Testis (tissue), 2 donors: ENCODE measurements at regions not wholly inside any gene's neighbourhood (a gene's known extent, or its start where the extent isn't known, plus 50 kb on each side); places are given as distances from the start of the nearest gene placed in this dataset.

Experiments used
- DNase-seq: peaks from one replicate; pipeline ENCODE4 v3.0.0-alpha.2; 2019
- H3K27ac ChIP-seq, 2 donors: fragments of 200-600 bp; sonication (generic); one replicate each; pipeline ENCODE4 v1.5.1; 2019
- H3K27me3 ChIP-seq: fragments of 200-600 bp; sonication (generic); one replicate; pipeline ENCODE4 v1.5.1; 2019
- H3K36me3 ChIP-seq: fragments of 200-600 bp; sonication (generic); one replicate; pipeline ENCODE4 v1.5.1; 2017; ENCODE audit warnings: low read depth; ENCODE audit errors: missing control alignments
- H3K4me1 ChIP-seq: fragments of 200-600 bp; sonication (generic); one replicate; pipeline ENCODE4 v1.5.1; 2019
- H3K4me3 ChIP-seq, 2 donors: fragments of 200-600 bp; sonication (generic); one replicate each; pipeline ENCODE4 v1.5.1; 2017 to 2019
- H3K9me3 ChIP-seq: fragments of 200-600 bp; sonication (generic); one replicate; pipeline ENCODE4 v1.5.1; 2017
- CTCF ChIP-seq, 3 experiments: fragments of 450-650 bp in 2 of 3; fragments of 200-600 bp in 1 of 3; sonication (generic) in 1 of 3; IDR thresholded peaks; one replicate each; pipeline ENCODE4 v1.5.1; 2016 to 2019; ENCODE audit warnings: antibody characterized with exemption in 3 of 3, mild to moderate bottlenecking in 2 of 3, moderate library complexity in 1 of 3
- POLR2A ChIP-seq: fragments of 450-650 bp; IDR thresholded peaks from one replicate; pipeline ENCODE4 v1.6.1; 2017; ENCODE audit warnings: antibody characterized with exemption, mild to moderate bottlenecking, moderate library complexity
- WGBS, 2 donors: methylation state at CpG; one replicate each; pipeline ENCODE4 v1.1.5; 2018; 5-methylcytosine and 5-hydroxymethylcytosine counted together
- intact Hi-C: fragments of 100-400 bp; cut with DNase I; formaldehyde crosslinking; loops from one replicate; pipeline ENCODE4 v1.15.1; 2023; ENCODE audit warnings: low total_unique reads

GRCh38 chr12:105461271-105461943 is 130.9 kb downstream of the C12orf75 start:
- no peak for DNase-seq
- Histone ChIP-seq H3K27ac (no peak overlapping the region), H3K9me3 (no peaks in the 10 kb centered on the region), H3K4me3 (no peak overlapping the region), H3K4me1 (no peaks in the 10 kb centered on the region), H3K27me3 (no peaks in the 10 kb centered on the region), H3K36me3 (no peaks in the 10 kb centered on the region)
- no peak for TF ChIP-seq CTCF (IDR thresholded peaks at IDR 0.05)
- no peak for TF ChIP-seq POLR2A
- intact Hi-C loops, result no loop called here
- 92 to 95% methylated on average over 4 of the region's 4 CpGs for WGBS, 2 donors

GRCh38 chr12:105461944-105462762 is 131.7 kb downstream of the C12orf75 start:
- Histone ChIP-seq H3K27ac (no peak overlapping the region), H3K27me3 (no peaks in the 10 kb centered on the region), H3K4me3 (no peak overlapping the region), H3K9me3 (no peaks in the 10 kb centered on the region), H3K4me1 (no peaks in the 10 kb centered on the region), H3K36me3 (no peaks in the 10 kb centered on the region)
- WGBS, 2 donors, result 77 to 90% methylated on average over 7 of the region's 7 CpGs
- intact Hi-C loops, result no loop called here
- DNase-seq, result no peak
- TF ChIP-seq POLR2A (no peak), CTCF (IDR thresholded peaks at IDR 0.05) (no peak)

GRCh38 chr12:105462831-105463230 is 132.3 kb downstream of the C12orf75 start:
- H3K9me3 ChIP-seq, result no peaks in the 10 kb centered on the region
- no peaks in the 10 kb centered on the region for H3K27me3 ChIP-seq
- H3K27ac ChIP-seq, result no peak overlapping the region
- no peak for DNase-seq
- intact Hi-C loops, result no loop called here
- no peak overlapping the region for H3K4me3 ChIP-seq
- no peaks in the 10 kb centered on the region for H3K4me1 ChIP-seq
- no peaks in the 10 kb centered on the region for H3K36me3 ChIP-seq
- 92 to 95% methylated on average over 2 of the region's 2 CpGs for WGBS, 2 donors
- TF ChIP-seq POLR2A, result no peak
- TF ChIP-seq CTCF (IDR thresholded peaks at IDR 0.05), result no peak

- no peaks in the 10 kb centered on the region for H3K27me3 ChIP-seq
- DNase-seq, result no peak
- TF ChIP-seq CTCF (IDR thresholded peaks at IDR 0.05) (no peak), POLR2A (no peak)
- no peak overlapping the region for H3K27ac ChIP-seq
- H3K36me3 ChIP-seq, result no peaks in the 10 kb centered on the region
- 58 to 72% methylated on average over 3 of the region's 3 CpGs for WGBS, 2 donors
- H3K4me3 ChIP-seq, result no peak overlapping the region
- H3K9me3 ChIP-seq, result no peaks in the 10 kb centered on the region
- H3K4me1 ChIP-seq, result no peaks in the 10 kb centered on the region
- intact Hi-C loops, result no loop called here
These were observed 133.9 kb downstream of the C12orf75 start for GRCh38 chr12:105464406-105464805.
